HG03066 (cell line): ENCODE measurements at regions not wholly inside any gene's neighbourhood (a gene's known extent, or its start where the extent isn't known, plus 50 kb on each side); places are given as distances from the start of the nearest gene placed in this dataset.

Experiments used
- ATAC-seq: cut with Tn5 transposase; IDR thresholded peaks from one replicate; pipeline ENCODE4 v1.9.1; 2021; ENCODE audit warnings: low read depth; ENCODE audit not compliant: unreplicated experiment

DNA sequence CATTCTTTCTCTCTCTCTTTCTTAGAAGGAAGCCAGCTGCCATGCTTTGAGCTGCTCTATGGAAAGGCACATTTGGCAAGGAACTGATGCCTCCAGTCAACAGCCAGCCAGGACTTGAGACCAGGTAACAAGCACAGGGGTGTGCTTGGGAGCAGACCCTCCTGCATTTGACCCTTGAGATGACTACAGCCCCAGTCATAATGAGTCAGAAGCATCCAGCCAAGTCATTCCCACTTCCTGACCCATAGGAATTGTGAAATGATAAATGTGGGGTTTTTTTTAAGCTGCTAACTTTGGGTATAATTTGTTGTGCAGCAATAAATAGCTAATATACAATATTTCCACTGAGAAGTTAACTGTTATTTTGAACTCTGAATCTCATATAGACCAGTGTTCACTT is 446.9 kb downstream of the GRXCR1 start:
- no peak for ATAC-seq

- no peak for ATAC-seq
Measured at GRCh38 chr4:43341741-43342140, 449.2 kb downstream of the GRXCR1 start.

- no peak for ATAC-seq
Measured at GRCh38 chr4:43343298-43343697, 450.8 kb downstream of the GRXCR1 start.

DNA sequence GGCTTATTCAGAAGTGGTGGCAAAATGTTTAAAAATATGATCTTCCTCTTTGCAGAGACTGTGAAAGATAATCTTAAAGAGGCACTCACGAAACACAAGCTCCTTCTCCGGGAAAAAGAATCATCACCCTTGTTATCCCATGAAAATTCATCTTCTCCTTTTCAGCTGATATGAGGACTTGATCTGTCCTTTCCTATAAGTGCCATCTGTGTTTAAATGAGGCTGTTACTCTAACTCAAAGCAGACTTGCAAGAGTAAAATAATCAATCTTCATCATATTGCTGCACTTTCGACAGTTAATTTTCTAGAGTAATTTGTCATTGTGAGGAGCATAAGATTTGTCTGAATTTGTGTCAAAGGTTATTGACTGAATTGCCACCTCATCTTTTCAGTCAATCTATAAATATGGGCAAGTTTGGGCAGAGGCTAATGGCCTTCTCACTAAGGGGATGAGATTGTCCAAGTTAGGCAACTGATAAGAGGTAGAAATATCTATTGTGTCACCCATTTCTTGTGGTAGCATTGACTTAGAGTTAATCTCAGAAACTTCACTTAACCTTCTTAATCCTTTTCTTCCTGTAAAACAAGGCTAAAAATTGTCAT is 452.9 kb downstream of the GRXCR1 start:
- ATAC-seq = no peak

- ATAC-seq = no peak
Measured at GRCh38 chr4:43348591-43348990, 456.1 kb downstream of the GRXCR1 start.

DNA sequence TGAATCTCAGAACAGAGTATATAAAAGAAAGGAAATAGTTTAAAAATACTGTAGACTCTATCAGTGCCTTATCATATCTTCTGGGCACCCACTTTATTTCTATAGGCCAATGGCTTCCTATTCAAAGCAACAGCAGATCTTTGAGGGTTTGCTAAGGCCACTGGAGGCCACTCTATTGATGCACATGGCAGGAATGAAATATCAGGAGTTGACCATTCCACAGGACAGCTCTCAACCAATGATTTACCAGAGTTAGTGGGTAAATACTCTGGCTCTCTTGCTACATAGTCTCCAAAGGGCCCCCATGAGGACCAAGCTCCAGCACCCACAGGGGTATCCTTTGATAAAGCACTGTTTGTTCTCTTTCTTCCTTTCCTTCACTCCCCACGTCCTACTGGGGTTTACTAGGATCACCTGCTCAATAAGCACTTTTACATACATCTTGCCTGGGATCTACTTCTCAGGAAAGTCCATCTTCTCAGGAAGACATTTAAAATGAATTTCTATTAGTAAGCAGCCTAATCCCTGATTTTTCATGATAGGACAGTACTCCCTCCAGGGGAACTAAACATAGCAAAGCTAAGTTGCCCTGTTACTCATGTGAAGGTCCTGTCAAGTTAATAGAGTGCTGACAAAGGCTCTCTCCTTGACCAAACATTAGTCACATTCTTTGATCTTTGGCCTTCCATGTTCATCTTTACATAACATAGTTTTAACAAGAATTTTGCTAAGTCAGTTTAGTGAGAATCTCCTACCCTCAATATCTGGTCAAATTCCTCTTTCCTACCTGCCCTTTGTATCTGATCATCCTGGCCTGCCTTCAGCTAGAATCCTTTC is 459.7 kb downstream of the GRXCR1 start:
- ATAC-seq = no peak

GRCh38 chr4:43352859-43353258 is 460.3 kb downstream of the GRXCR1 start:
- no peak for ATAC-seq

DNA sequence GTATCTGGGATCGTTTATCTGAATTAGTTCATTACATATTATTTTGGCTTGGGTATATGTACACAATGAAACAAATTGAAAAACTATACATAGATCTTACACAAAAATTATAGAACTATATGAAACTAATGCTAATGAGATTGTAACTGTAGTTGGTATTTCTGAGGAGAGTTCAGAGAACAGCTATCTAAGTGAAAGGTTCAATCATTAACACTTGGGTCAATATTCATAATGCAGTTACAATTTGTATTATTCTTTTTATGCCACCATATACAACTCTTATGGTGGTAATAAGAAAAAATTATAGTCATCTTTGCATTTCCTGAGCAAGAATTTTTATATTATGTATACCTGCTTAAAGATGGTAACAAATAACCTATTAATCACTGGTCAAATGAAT is 461.0 kb downstream of the GRXCR1 start:
- no peak for ATAC-seq

GRCh38 chr4:43356786-43357185 is 464.3 kb downstream of the GRXCR1 start:
- ATAC-seq = no peak

- no peak for ATAC-seq
Measured at GRCh38 chr4:43357252-43357974, 464.9 kb downstream of the GRXCR1 start.

- no peak for ATAC-seq
Measured at GRCh38 chr4:43360296-43360695, 467.8 kb downstream of the GRXCR1 start.

DNA sequence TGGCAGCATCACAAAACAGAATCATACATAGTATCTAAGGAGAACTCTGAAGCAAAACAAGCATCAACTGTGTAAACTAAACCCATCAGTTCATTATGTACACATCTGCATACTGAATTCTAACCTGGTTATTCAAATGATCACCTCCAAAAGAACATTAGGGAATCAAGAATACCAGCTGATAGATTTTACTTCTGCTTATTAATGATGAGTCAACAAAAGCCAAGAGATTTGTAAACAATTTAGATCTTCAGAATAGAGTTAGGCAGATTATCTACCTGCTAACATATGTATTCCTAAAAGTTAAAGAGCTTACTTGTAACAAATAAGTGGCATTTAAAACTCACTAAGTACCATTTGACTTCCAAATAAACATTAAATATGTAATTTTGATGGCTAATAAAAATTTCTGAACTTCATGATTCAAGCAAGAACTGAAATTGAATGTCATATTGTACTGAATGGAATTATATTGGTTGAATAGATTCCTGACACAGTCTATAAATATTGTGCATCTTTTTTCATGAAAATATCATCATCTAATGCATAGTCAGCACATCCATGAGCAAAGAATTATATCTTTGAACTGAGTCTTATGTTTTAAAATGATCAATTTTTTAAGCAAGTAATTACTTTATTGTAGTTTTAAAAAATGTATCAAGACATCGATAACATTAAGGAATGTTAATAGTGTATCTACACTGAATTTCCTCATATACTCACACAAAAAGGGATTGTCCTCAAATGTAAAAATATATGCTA is 470.5 kb downstream of the GRXCR1 start:
- no peak for ATAC-seq

DNA sequence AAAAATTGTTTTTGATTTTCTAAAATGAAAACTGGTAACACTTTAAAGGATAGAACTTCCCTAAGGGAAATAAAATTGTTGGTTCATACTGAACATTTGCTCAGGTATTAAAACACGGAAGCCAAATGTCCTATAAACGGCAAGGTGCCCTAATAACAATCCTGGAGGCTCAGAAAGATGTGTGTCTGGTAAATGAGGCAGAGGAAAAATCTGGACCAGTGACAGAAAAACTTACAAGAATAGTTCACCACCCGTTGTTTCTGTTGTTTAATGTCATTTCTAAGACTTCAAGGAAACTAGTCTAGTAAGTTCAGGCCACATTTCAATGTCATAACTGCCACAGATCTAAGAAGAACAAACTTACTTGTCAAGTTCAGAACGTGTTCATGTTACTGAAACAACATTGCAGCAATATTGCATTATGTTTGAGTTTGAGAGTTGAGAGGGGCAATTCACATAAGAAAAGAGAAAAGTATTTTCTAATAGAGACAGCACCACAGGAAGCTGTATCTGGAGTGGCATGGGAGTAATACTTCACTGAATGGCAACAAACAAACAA is 476.6 kb downstream of the GRXCR1 start:
- ATAC-seq = no peak

GRCh38 chr4:43373201-43373600 is 480.7 kb downstream of the GRXCR1 start:
- ATAC-seq = no peak

DNA sequence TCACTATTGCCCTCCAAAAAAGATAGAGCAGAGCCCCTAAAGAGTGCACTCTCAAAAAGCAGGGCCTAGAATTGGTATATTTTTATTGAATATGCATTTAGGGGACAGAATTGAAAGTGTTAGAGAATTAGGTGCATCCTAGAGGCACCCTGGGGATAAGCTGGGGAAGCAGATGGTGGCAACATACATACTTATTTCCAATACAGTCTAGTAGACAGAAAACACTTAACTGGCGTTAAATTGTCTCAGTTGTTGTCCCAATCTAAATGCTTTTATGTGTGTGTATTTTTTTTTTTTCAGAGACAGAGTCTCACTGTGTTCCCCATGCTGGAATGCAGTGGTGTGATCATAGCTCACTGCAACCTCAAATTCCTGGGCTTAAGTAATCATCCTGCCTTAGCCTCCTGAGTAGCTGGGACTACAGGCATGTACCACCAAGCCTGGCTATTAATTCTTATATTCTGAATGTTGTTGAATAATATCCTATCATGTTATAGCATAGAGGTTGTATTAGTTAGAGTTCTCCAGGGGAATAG is 481.8 kb downstream of the GRXCR1 start:
- no peak for ATAC-seq

DNA sequence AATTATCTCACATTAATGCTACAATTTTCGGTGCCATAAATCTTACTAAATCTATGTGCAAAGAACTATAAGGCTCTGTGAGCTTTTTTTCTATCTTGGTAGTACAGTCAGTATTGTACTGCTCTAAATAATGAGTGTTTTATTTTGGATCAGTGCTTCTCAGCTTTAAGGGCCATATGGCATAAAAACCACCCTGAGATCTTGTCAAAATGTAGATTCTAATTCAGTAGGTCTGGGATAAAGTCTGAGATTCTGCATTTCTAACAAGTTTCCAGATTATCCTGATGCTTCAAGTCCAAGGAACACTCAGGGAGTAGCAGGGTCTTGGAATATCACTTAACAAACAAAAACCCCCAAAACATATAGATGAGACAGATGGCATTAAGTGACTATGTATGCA is 486.5 kb downstream of the GRXCR1 start:
- no peak for ATAC-seq

DNA sequence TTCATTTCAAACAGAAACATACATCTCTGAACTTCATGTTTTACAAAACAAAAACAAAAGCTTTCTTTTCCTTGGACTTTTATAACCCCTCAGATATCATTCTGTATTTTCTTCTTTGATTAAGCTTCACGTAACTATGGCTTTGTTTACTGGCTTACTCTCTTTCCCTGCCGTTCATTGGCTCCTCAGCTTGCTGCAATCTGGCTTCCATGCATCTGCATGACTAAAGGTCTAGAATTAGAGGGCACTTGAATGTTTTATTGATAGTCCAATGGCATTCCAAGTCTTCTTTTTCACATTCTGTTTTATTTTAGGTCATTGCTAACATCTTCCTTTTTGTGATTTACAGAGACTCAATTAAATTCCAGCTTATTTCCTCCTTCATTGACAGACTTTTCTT is 487.6 kb downstream of the GRXCR1 start:
- no peak for ATAC-seq

DNA sequence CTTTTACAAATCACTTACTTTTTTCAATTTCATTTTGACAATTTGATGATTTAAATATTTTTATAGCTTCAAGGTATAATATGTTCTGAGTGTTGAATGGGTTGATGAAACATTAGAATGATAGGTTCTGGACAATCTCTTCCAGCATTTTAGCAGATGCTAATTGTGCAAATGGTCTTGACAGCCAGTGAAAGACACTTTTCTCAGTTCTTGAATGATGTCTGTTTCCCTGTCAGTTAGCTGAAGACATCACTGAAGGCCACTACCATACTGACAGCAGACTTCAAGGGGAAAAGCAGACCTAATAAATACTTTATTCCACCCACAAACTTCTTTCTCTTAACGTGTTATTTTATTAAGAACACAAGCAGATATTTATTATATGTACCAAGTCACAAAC is 498.6 kb downstream of the GRXCR1 start:
- ATAC-seq = no peak

- no peak for ATAC-seq
Measured at GRCh38 chr4:43394976-43395375, 502.5 kb downstream of the GRXCR1 start.

- no peak for ATAC-seq
Measured at GRCh38 chr4:43399726-43400125, 507.2 kb downstream of the GRXCR1 start.
